DOHH2 (cell line): ENCODE measurements at regions not wholly inside any gene's neighbourhood (a gene's known extent, or its start where the extent isn't known, plus 50 kb on each side); places are given as distances from the start of the nearest gene placed in this dataset.

Experiments
- H3F3A ChIP-seq: fragments of 200-600 bp; sonication (generic), shearing (Covaris generic); 2 replicates; pipeline ENCODE4 v1.6.0; 2016; ENCODE audit warnings: antibody characterized with exemption, mild to moderate bottlenecking; ENCODE audit not compliant: control insufficient read depth, insufficient read depth
- H3K27ac ChIP-seq: fragments of 200-600 bp; sonication (generic); 2 replicates; pipeline ENCODE4 v1.5.1; 2014; ENCODE audit warnings: low read depth, mild to moderate bottlenecking, low read length, moderate library complexity
- H3K27me3 ChIP-seq: fragments of 200-600 bp; sonication (generic); 2 replicates; pipeline ENCODE4 v1.6.1; 2014; ENCODE audit warnings: mild to moderate bottlenecking, low read length, mixed read lengths; ENCODE audit not compliant: control insufficient read depth
- H3K36me3 ChIP-seq: fragments of 200-600 bp; sonication (generic); 2 replicates; pipeline ENCODE4 v1.6.1; 2014; ENCODE audit warnings: mild to moderate bottlenecking, low read length, moderate library complexity, mixed read lengths; ENCODE audit not compliant: control insufficient read depth
- H3K4me1 ChIP-seq: fragments of 200-600 bp; sonication (generic); 2 replicates; pipeline ENCODE4 v1.6.1; 2014; ENCODE audit warnings: mild to moderate bottlenecking, low read length, mixed read lengths; ENCODE audit not compliant: control insufficient read depth
- H3K4me2 ChIP-seq: fragments of 200-600 bp; sonication (generic); 2 replicates; pipeline ENCODE4 v1.6.0; 2014; ENCODE audit warnings: mild to moderate bottlenecking, low read length, moderate library complexity
- H3K4me3 ChIP-seq: fragments of 200-600 bp; sonication (generic); 2 replicates; pipeline ENCODE4 v1.5.1; 2014; ENCODE audit warnings: mild to moderate bottlenecking, low read length, mixed read lengths
- H3K79me2 ChIP-seq: fragments of 200-600 bp; sonication (generic); 2 replicates; pipeline ENCODE4 v1.6.1; 2014; ENCODE audit warnings: mild to moderate bottlenecking, low read length, mixed read lengths; ENCODE audit not compliant: control insufficient read depth
- H3K9me2 ChIP-seq: fragments of 200-600 bp; sonication (generic); replicated peaks from 2 replicates; pipeline ENCODE4 v1.6.1; 2014; ENCODE audit warnings: mild to moderate bottlenecking, low read length, mixed read lengths; ENCODE audit not compliant: control insufficient read depth
- H3K9me3 ChIP-seq: fragments of 200-600 bp; sonication (generic); 2 replicates; pipeline ENCODE4 v1.6.1; 2014; ENCODE audit warnings: antibody characterized with exemption, low read length, mixed read lengths; ENCODE audit not compliant: control insufficient read depth, insufficient read depth
- H4K20me1 ChIP-seq: fragments of 200-600 bp; sonication (generic); 2 replicates; pipeline ENCODE4 v1.6.0; 2014; ENCODE audit warnings: low read depth, mild to moderate bottlenecking, antibody characterized with exemption, low read length, moderate library complexity; ENCODE audit not compliant: control insufficient read depth, insufficient read depth
- EZH2phosphoT487 ChIP-seq: fragments of 200-600 bp; sonication (generic); IDR thresholded peaks from 2 replicates; pipeline ENCODE4 v1.6.1; 2017; ENCODE audit warnings: borderline replicate concordance, mild to moderate bottlenecking, antibody characterized with exemption, low read length, moderate library complexity, mixed read lengths
- TF ChIP-seq, protein P1 (sequence below): fragments of 200-600 bp; sonication (generic); IDR thresholded peaks from one replicate; pipeline ENCODE4 v1.5.1; 2014; ENCODE audit warnings: antibody characterized with exemption, mild to moderate bottlenecking, low read depth, low read length; ENCODE audit not compliant: poor library complexity, severe bottlenecking

GRCh38 chr13:34777089-34777913 lies 164.8 kb upstream of the NBEA start:
- Histone ChIP-seq H3K4me1 (no peaks in the 10 kb centered on the region), H3K27ac (no peak overlapping the region), H3K9me3 (no peaks in the 10 kb centered on the region), H3K4me3 (no peak overlapping the region), H3F3A (no peaks in the 10 kb centered on the region), H3K4me2 (no peak overlapping the region), H3K79me2 (no peaks in the 10 kb centered on the region), H3K27me3 (no peaks in the 10 kb centered on the region), H4K20me1 (no peaks in the 10 kb centered on the region), H3K36me3 (no peaks in the 10 kb centered on the region), H3K9me2 (no peaks in the 10 kb centered on the region)
- TF ChIP-seq, protein P1, sequence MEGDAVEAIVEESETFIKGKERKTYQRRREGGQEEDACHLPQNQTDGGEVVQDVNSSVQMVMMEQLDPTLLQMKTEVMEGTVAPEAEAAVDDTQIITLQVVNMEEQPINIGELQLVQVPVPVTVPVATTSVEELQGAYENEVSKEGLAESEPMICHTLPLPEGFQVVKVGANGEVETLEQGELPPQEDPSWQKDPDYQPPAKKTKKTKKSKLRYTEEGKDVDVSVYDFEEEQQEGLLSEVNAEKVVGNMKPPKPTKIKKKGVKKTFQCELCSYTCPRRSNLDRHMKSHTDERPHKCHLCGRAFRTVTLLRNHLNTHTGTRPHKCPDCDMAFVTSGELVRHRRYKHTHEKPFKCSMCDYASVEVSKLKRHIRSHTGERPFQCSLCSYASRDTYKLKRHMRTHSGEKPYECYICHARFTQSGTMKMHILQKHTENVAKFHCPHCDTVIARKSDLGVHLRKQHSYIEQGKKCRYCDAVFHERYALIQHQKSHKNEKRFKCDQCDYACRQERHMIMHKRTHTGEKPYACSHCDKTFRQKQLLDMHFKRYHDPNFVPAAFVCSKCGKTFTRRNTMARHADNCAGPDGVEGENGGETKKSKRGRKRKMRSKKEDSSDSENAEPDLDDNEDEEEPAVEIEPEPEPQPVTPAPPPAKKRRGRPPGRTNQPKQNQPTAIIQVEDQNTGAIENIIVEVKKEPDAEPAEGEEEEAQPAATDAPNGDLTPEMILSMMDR: no peak
- no peak for TF ChIP-seq EZH2phosphoT487

GRCh38 chr13:34777914-34778303 lies 164.2 kb upstream of the NBEA start:
- TF ChIP-seq, protein P1: no peak
- no peak for TF ChIP-seq EZH2phosphoT487
- H3K4me2 ChIP-seq: no peak overlapping the region
- H3K36me3 ChIP-seq: no peaks in the 10 kb centered on the region
- no peaks in the 10 kb centered on the region for H3K79me2 ChIP-seq
- H3K9me2 ChIP-seq: no peaks in the 10 kb centered on the region
- no peak overlapping the region for H3K4me3 ChIP-seq
- no peak overlapping the region for H3K27ac ChIP-seq
- H3K27me3 ChIP-seq: no peaks in the 10 kb centered on the region
- no peaks in the 10 kb centered on the region for H4K20me1 ChIP-seq
- H3K4me1 ChIP-seq: no peaks in the 10 kb centered on the region
- no peaks in the 10 kb centered on the region for H3F3A ChIP-seq
- no peaks in the 10 kb centered on the region for H3K9me3 ChIP-seq

DNA sequence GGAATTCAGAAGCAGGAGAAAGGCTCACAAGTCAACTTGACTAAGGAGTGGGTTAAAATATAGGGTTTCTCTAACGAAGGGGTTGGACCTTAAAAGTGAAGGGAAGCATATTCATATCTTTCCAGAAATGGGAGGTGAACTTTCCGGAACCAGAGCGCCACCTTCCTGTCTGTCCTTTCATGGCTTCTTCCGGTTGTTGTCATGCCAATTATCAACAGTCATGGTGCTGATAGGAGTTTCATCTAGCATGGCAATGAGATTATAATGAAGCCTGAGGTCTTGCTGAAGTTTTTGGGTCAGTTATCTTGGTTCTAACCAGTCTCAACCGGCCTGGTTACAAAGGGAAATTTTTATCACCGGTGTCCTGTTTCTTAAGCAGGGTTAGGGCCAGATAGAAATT lies 162.9 kb upstream of the NBEA start:
- Histone ChIP-seq H3K4me1 (no peaks in the 10 kb centered on the region), H3F3A (no peaks in the 10 kb centered on the region), H3K4me3 (no peak overlapping the region), H3K9me2 (no peaks in the 10 kb centered on the region), H3K27ac (no peak overlapping the region), H3K4me2 (no peak overlapping the region), H4K20me1 (no peaks in the 10 kb centered on the region), H3K9me3 (no peaks in the 10 kb centered on the region), H3K36me3 (no peaks in the 10 kb centered on the region), H3K27me3 (no peaks in the 10 kb centered on the region), H3K79me2 (no peaks in the 10 kb centered on the region)
- TF ChIP-seq, protein P1: no peak
- no peak for TF ChIP-seq EZH2phosphoT487
